Peyer's patch (tissue), 4 donors: ENCODE measurements at regions not wholly inside any gene's neighbourhood (a gene's known extent, or its start where the extent isn't known, plus 50 kb on each side); places are given as distances from the start of the nearest gene placed in this dataset.

Source experiments
- CTCF ChIP-seq, 6 experiments: fragments of 450-650 bp in 4 of 6; fragments of 200-600 bp in 2 of 6; sonication (generic) in 1 of 6; IDR thresholded peaks; one replicate each; pipeline ENCODE4 v1.5.1; 2017 to 2019; ENCODE audit warnings: antibody characterized with exemption in 6 of 6, mild to moderate bottlenecking in 3 of 6, moderate library complexity in 1 of 6
- POLR2A ChIP-seq, 2 donors: fragments of 450-650 bp; IDR thresholded peaks; one replicate each; pipeline ENCODE4 v1.5.1; 2017; ENCODE audit warnings: antibody characterized with exemption in 2 of 2, mild to moderate bottlenecking in 2 of 2, moderate library complexity in 2 of 2

GRCh38 chr2:16526193-16526592 lies 139.4 kb downstream of the CYRIA start:
- no peak for TF ChIP-seq CTCF (IDR thresholded peaks at IDR 0.05)
- no peak for TF ChIP-seq POLR2A (IDR thresholded peaks at IDR 0.05)
